ENCODE measurements at regions not wholly inside any gene's neighbourhood (a gene's known extent, or its start where the extent isn't known, plus 50 kb on each side); places are given as distances from the start of the nearest gene placed in this dataset.
"Not testable (repeated sequence)": the region's sequence is repeated elsewhere in the genome, so short reads cannot be mapped to it uniquely, and the experiment has no call there.

- POLR2A ChIA-PET, result no interaction called here
- Mint-ChIP-seq H3K4me3 (no peak overlapping the region), H3K27ac (no peak overlapping the region), H3K9me3 (peaks cover 1% of the 10 kb centered on the region), H3K27me3 (no peaks in the 10 kb centered on the region), H3K4me1 (no peaks in the 10 kb centered on the region), H3K36me3 (no peaks in the 10 kb centered on the region)
- no peak for ATAC-seq (ENCODE audit: low read depth)
- no peak for DNase-seq
These were observed 414.1 kb downstream of the STK39 start for GRCh38 chr2:167833294-167833693.

GRCh38 chr2:167832868-167833287 is 414.5 kb downstream of the STK39 start:
- Mint-ChIP-seq H3K36me3 (no peaks in the 10 kb centered on the region), H3K9me3 (peaks cover 1% of the 10 kb centered on the region), H3K4me1 (no peaks in the 10 kb centered on the region), H3K4me3 (no peak overlapping the region), H3K27me3 (no peaks in the 10 kb centered on the region), H3K27ac (no peak overlapping the region)
- no peak for DNase-seq
- ATAC-seq (ENCODE audit: low read depth), result no peak
- POLR2A ChIA-PET, result no interaction called here

GRCh38 chr2:167827352-167828097 is 419.9 kb downstream of the STK39 start:
- POLR2A ChIA-PET, result no interaction called here
- DNase-seq (no peak), ATAC-seq (ENCODE audit: low read depth) (no peak)
- no peaks in the 10 kb centered on the region for H3K27me3 Mint-ChIP-seq
- no peaks in the 10 kb centered on the region for H3K4me1 Mint-ChIP-seq
- no peaks in the 10 kb centered on the region for H3K9me3 Mint-ChIP-seq
- H3K36me3 Mint-ChIP-seq, result no peaks in the 10 kb centered on the region
- H3K27ac Mint-ChIP-seq, result no peak overlapping the region
- no peak overlapping the region for H3K4me3 Mint-ChIP-seq

DNA sequence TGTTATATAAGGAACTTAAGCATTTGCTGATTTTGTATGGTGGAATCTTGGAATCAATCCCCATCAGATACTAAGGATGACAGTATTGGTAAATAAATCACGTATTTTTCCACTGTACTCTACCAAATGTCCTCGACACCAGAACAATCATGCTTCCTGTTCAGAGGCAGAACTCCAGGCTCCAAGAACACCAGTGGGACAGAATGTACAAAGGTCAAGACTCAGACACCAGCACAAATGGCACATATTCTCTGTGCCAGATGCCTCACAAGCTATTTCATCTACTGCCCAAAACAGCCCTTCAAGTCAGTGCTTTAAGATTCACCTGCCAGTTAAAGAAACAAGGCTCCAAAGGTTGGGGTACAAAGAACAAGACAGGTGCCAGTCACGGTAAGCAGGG is 420.5 kb downstream of the STK39 start:
- H3K36me3 Mint-ChIP-seq, result no peaks in the 10 kb centered on the region
- H3K9me3 Mint-ChIP-seq, result no peaks in the 10 kb centered on the region
- no peak for ATAC-seq (ENCODE audit: low read depth)
- POLR2A ChIA-PET, result no interaction called here
- no peak overlapping the region for H3K27ac Mint-ChIP-seq
- DNase-seq, result no peak
- no peaks in the 10 kb centered on the region for H3K27me3 Mint-ChIP-seq
- no peaks in the 10 kb centered on the region for H3K4me1 Mint-ChIP-seq
- H3K4me3 Mint-ChIP-seq, result no peak overlapping the region

- no peaks in the 10 kb centered on the region for H3K36me3 Mint-ChIP-seq
- H3K9me3 Mint-ChIP-seq, result no peaks in the 10 kb centered on the region
- POLR2A ChIA-PET, result no interaction called here
- DNase-seq, result no peak
- H3K4me3 Mint-ChIP-seq, result no peak overlapping the region
- no peak overlapping the region for H3K27ac Mint-ChIP-seq
- H3K4me1 Mint-ChIP-seq, result no peaks in the 10 kb centered on the region
- no peaks in the 10 kb centered on the region for H3K27me3 Mint-ChIP-seq
- no peak for ATAC-seq (ENCODE audit: low read depth)
These were observed 421.7 kb downstream of the STK39 start for GRCh38 chr2:167825664-167826063.

DNA sequence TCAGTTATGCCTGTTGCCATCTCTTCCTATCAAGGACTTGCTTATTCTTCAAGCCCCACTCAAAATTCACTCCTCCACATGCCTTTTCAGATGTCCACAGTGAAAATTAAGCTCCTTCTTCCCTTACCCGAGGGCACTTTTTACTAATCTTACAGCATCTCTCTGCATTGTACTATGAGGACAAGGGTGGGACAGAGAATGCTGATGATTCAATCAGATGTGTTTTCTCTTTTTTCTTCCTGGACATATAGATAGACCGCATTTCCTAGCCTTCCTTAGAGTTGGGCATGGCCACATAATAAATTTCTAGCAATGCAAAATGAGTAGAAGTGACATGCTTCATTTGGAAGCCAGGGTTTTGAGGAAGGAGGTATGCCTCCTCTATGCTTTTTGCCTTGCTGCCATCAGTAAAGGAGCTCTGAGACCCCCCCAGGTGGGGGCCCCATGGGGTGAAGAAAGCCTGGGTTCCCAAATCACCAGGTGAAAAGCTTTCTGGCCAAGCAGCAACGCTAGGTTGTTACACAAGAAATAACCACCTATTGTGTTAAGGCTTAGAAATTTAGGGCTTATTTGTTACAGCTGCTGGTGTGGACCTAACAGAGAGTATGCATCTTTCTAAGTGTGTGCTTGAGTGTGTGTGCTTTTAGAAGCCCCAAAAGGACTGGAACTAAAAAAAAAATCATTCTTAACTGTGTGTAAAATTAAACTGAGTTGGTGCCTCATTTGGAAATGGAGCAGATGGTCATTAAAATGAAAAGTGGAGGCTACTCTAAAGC is 424.5 kb downstream of the STK39 start:
- ATAC-seq (ENCODE audit: low read depth) (no peak), DNase-seq (no peak)
- H3K9me3 Mint-ChIP-seq, result no peaks in the 10 kb centered on the region
- H3K4me3 Mint-ChIP-seq, result no peak overlapping the region
- no peaks in the 10 kb centered on the region for H3K27me3 Mint-ChIP-seq
- no peak overlapping the region for H3K27ac Mint-ChIP-seq
- POLR2A ChIA-PET, result no interaction called here
- H3K4me1 Mint-ChIP-seq, result no peaks in the 10 kb centered on the region
- no peaks in the 10 kb centered on the region for H3K36me3 Mint-ChIP-seq

GRCh38 chr2:167820488-167820887 is 426.9 kb downstream of the STK39 start:
- no peak for DNase-seq
- Mint-ChIP-seq H3K27me3 (no peaks in the 10 kb centered on the region), H3K9me3 (no peaks in the 10 kb centered on the region), H3K4me1 (no peaks in the 10 kb centered on the region), H3K27ac (no peak overlapping the region), H3K4me3 (no peak overlapping the region), H3K36me3 (no peaks in the 10 kb centered on the region)
- POLR2A ChIA-PET, result no interaction called here
- no peak for ATAC-seq (ENCODE audit: low read depth)

DNA sequence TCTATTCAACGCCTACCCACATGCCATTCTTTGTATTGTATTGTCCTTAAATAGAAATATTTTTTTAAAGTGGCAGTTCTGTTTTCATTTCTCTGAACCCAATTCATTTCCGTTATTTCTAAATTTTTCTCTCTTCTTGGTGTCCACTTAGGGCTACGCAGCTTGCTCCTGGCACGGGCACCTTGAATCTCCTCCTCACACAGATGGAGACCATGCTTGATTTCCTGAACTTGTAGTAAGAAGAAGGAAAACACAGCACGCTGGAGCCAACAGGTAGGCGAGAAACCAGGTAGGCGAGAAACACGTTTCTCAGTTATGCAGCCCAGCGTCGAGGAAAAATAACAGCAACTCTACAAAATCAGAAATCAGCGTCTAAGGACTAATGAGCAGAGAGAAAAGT is 428.9 kb downstream of the STK39 start:
- Mint-ChIP-seq H3K9me3 (no peaks in the 10 kb centered on the region), H3K27ac (no peak overlapping the region), H3K4me3 (no peak overlapping the region), H3K4me1 (no peaks in the 10 kb centered on the region), H3K36me3 (no peaks in the 10 kb centered on the region), H3K27me3 (no peaks in the 10 kb centered on the region)
- ATAC-seq (ENCODE audit: low read depth), result no peak
- DNase-seq, result no peak
- POLR2A ChIA-PET, result no interaction called here

DNA sequence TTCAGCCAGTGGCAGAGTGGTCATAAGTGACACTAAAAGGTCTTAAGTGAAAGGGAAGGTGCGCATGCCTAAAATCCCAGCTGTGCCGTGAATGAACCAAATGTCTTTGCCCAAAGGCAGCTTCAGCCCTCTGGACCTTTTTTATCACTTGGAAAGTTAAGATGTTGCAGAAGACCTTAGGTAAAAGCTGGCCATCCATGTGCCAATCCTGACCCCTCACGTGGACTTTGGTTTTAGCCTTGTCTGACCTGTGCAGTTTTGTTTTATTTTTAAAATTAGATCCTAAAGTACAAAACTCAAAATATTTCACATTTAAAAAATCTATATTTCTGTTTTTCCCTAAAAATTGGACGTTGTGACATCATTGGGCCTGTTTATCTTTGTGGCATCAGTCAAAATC is 429.5 kb downstream of the STK39 start:
- ATAC-seq (ENCODE audit: low read depth) (no peak), DNase-seq (no peak)
- H3K27ac Mint-ChIP-seq, result no peak overlapping the region
- POLR2A ChIA-PET, result no interaction called here
- no peaks in the 10 kb centered on the region for H3K4me1 Mint-ChIP-seq
- no peak overlapping the region for H3K4me3 Mint-ChIP-seq
- H3K9me3 Mint-ChIP-seq, result no peaks in the 10 kb centered on the region
- peaks cover 2% of the 10 kb centered on the region for H3K27me3 Mint-ChIP-seq
- no peaks in the 10 kb centered on the region for H3K36me3 Mint-ChIP-seq

- Mint-ChIP-seq H3K4me3 (no peak overlapping the region), H3K36me3 (no peaks in the 10 kb centered on the region), H3K4me1 (no peaks in the 10 kb centered on the region), H3K9me3 (no peaks in the 10 kb centered on the region), H3K27me3 (peaks cover 2% of the 10 kb centered on the region), H3K27ac (no peak overlapping the region)
- DNase-seq (no peak), ATAC-seq (ENCODE audit: low read depth) (no peak)
- POLR2A ChIA-PET, result no interaction called here
These were observed 430.0 kb downstream of the STK39 start for GRCh38 chr2:167817422-167817821.

DNA sequence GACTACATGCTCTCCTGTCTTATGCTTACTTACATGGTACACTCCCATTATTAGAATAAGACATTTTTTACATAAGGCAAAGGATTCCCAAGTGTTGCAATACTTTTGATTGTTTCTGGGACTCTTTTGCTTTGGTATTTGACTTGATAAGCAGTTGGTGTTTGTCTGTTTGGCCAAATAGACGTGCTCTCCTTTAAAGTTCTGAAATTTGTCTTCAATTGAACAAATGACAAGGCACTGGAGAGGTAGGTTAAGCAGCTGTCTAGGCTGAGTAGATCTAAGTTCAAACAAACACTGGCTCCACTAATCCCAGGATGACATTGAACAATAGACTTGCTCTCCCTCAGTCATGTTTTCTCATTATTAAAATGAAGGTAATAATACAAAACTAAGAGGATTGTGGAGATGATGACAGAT is 430.5 kb downstream of the STK39 start:
- peaks cover 2% of the 10 kb centered on the region for H3K27me3 Mint-ChIP-seq
- POLR2A ChIA-PET, result no interaction called here

DNA sequence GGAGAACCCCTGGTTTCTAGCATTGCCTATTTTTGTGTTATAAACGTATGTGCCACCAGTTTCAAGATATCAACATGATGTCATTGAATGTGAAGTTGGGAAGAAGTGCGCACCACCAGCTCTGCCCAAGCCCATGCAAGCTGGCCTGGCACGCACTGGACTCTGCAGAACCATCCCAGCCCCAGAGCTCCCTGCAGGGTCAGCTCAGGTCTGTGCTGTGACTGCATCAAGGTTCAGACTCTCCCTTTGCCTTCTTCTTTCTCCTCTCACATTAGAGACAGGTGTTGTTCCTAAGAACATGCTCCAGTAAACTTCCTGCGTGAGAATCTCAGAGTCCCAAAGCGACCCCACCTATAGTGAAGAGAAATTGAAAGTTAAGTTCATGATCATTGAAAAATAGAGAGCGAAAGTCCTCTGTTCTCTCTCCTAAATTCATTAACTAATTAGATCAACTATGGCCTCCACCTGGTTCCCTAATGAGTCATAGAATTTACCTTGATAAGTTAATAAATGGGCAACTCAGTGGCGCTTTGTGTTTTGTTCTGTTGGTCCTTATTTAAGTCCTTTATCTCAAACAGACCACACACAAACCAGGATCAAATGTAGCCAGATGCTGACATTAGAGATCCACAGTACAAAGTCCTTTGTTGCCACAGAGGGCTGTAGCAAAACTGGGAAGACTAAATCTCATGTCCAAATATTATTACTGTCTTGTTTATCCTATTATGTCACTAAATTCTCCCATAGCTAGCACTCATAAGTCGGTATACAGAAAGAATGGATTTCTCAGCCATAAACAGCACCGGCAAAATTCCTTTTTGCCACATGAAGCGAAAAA is 432.3 kb downstream of the STK39 start:
- Mint-ChIP-seq H3K4me1 (no peaks in the 10 kb centered on the region), H3K36me3 (no peaks in the 10 kb centered on the region), H3K9me3 (no peaks in the 10 kb centered on the region), H3K27me3 (peaks cover 2% of the 10 kb centered on the region), H3K4me3 (no peak overlapping the region), H3K27ac (no peak overlapping the region)
- POLR2A ChIA-PET, result no interaction called here
- ATAC-seq (ENCODE audit: low read depth) (no peak), DNase-seq (no peak)

More for the DNA sequence above, 430.5 kb downstream of the STK39 start:
- DNase-seq (no peak), ATAC-seq (ENCODE audit: low read depth) (no peak)
- Mint-ChIP-seq H3K27ac (no peak overlapping the region), H3K4me3 (no peak overlapping the region), H3K9me3 (no peaks in the 10 kb centered on the region), H3K36me3 (no peaks in the 10 kb centered on the region), H3K4me1 (no peaks in the 10 kb centered on the region)

GRCh38 chr2:167814482-167814880 is 432.9 kb downstream of the STK39 start:
- DNase-seq; H3K9me3 Mint-ChIP-seq; H3K27me3 Mint-ChIP-seq; H3K4me3 Mint-ChIP-seq; H3K27ac Mint-ChIP-seq; POLR2A ChIA-PET; ATAC-seq (ENCODE audit: low read depth); H3K4me1 Mint-ChIP-seq; H3K36me3 Mint-ChIP-seq: not testable (repeated sequence)

DNA sequence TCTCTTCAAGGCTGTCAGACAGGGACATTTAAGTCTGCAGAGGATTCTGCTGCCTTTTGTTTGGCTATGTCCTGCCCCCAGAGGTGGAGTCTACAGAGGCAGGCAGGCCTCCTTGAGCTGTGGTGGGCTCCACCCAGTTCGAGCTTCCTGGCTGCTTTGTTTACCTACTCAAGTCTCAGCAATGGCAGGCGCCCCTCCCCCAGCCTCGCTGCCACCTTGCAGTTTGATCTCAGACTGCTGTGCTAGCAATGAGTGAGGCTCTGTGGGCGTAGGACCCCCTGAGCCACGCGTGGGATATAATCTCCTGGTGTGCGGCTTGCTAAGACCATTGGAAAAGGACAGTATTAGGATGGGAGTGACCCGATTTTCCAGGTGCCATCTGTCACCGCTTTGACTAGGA is 437.6 kb downstream of the STK39 start:
- H3K4me1 Mint-ChIP-seq; H3K4me3 Mint-ChIP-seq; H3K27me3 Mint-ChIP-seq; H3K27ac Mint-ChIP-seq; DNase-seq; H3K9me3 Mint-ChIP-seq; H3K36me3 Mint-ChIP-seq; ATAC-seq (ENCODE audit: low read depth); POLR2A ChIA-PET: not testable (repeated sequence)
